NCI-H1105 treated with DMSO at 0.1 percent for 48 hours (cell line): ENCODE measurements at regions not wholly inside any gene's neighbourhood (a gene's known extent, or its start where the extent isn't known, plus 50 kb on each side); places are given as distances from the start of the nearest gene placed in this dataset.
"Not testable (repeated sequence)": the region's sequence is repeated elsewhere in the genome, so short reads cannot be mapped to it uniquely, and the experiment has no call there.

Source experiments
- DNase-seq: peaks from one replicate; lab custom pipeline; 2025; lab: John Stamatoyannopoulos, UW

DNA sequence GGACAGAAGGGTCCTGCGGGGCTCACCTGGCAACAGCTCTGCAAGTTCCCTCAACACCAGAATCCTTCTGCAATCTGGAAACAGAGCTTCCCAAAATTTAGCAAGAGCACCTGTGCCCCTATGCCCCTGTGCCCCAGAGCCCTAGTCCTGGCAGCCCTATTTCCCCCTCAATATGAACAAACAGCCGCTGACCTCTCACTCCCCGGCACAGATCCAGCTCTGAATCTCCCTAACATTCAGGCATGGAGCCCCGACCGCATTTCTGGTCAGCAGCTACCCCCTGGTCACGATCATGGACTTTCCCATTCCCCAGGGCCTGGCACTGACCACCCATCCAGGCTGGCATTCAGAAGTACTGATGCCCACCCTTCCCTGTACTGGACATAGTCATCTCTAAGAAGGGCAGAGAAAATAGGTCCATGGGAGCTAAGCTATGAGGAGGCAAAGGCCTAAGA lies 110.8 kb upstream of the SMURF2 start:
- DNase-seq, result no peak

DNA sequence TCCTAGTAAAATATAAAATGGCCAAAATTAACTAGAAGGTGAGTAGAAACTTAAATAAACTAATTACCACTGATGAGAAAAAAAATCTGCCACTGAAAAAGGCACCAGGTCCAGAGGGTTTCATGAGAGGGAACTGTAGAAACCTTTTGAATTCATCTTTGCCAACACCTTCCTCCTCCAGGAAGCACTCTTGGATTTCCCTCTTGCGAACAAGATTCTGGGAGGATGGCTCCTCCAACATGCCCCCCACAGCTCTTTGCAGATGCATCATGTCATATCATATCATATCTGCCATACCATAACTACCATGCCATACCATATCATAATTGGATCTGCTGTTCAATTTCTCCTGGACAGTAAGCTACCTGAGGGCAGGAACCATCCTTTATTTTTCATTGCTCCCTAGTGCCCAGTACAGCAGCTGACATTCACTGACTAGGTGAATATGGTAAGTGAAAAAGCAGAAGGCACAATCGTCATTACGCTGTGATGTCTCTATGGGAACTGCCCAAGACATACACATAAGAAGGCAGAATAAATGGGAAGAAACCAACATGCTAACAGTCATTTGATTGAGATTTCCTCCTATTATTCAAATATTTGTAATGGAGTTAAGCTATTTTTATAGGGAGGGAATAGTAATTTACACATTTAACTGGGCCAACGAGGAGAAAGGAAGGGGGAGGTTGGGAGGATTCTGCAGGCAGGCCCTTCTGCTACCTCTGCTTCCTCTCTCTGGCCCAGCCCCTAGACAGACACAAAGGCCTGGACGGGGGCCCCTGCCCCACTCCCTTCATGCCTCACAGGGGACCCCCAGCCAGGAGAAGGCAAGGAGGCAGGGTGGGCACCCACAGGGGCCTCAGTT lies 110.1 kb upstream of the SMURF2 start:
- DNase-seq, result no peak

DNA sequence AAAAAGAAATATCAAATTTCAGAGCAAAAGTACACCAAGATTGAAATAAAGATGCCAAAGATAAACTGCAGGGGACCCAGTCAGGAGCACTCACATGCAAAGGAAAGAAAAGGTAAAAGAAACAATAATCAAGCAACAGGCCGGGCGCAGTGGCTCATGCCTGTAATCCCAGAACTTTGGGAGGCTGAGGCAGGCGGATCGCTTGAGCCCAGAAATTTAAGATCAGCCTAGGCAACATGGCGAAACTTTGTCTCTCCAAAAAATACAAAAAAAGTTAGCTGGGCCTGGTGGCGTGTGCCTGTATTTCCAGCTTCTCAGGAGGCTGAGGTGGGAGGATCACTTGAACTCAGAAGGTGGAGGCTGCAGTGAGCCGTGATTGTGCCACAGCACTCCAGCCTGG lies 107.6 kb upstream of the SMURF2 start:
- DNase-seq, result no peak

DNA sequence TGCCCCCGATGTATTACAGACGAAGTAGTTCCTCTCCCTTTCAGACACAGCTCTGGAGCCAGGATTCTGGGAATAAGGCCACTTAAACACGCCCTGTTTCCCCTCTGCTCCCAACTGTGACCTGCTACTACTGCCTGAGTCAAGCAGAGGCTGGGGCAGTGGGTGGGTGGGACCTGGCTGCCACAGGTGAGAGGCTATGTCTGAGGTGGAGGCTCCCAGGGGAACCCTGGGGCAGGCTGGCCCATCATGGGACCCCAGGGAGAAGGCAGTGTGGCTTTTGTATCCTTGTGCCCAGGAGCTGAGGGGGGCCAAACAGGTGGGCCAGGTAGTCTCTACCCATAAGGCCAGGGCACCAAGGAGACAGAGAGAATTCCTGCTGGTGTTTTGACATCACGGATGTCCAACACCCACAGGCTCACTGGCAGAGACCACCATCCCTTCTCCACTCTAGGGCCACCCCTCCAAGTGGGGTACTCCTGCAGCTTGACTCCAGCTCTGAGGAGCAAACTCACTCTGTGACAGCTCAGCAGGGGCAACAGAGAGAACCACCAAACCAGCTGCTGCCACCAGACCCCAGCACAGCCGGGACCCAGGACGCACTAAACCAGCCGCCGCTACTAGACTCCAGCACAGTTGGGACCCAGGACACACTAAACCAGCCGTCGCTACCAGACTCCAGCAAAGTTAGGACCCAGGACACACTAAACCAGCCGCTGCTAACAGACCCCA lies 105.3 kb upstream of the SMURF2 start:
- no peak for DNase-seq

DNA sequence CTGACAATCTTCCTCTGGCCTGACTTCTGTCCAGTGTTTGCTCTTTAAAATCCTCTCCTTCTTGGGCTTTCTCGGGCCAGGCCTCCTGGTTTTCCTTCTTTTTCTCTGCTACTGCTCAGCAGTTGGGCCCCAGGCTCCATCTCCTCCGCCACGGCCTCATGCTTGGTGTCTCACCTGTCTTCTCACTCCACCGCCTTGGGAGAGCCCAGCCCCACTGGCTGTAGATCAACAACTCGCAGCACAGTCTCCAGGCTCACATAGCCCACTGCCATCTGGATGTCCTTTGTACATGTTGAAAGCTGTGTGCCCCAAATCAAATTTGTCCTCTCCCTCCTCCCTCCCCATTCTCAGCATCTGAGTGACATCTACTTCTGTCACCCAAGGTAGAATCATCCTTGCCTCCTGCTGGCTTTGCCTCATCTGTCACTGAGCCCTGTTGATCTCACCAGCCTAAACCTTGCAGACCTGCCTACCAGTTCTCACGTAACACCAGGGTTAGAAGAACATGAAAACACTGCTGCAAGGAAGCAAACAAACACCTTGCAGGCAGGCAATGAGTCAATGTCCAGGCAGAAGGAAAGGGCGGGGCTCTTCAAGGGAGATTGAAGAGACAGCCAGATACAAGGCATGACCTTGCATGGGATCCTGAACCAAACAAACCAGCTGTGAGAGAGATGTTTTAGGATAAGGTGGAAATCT lies 103.2 kb upstream of the SMURF2 start:
- no peak for DNase-seq

GRCh38 chr17:64750891-64751677 lies 89.0 kb upstream of the SMURF2 start:
- no peak for DNase-seq

GRCh38 chr17:64750478-64750877 lies 88.4 kb upstream of the SMURF2 start:
- DNase-seq, result no peak

- no peak for DNase-seq
These were observed 87.2 kb upstream of the SMURF2 start for GRCh38 chr17:64749306-64749705.

- DNase-seq, result no peak
These were observed 85.9 kb upstream of the SMURF2 start for GRCh38 chr17:64747938-64748540.

GRCh38 chr17:64742326-64742725 lies 80.2 kb upstream of the SMURF2 start:
- no peak for DNase-seq

DNA sequence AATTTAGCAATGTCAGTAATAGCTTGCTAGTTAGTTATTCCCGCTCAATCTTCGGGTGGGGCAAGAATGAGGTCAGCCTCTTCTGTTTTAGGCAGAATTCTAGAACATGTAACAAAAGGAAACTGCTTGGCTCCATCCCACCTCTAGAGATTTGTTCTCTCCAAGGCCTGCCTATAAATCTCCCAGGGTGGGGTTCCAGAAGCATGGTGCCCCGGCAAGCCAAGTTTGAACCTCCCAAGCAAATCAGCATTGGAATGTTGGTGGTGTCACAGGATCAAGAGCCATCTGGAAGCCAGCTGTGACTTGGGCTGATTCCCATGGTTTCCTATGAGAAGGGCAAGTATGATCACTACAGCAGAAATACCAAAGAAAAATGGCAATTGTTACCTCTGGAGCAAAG lies 79.8 kb upstream of the SMURF2 start:
- DNase-seq, result not testable (repeated sequence)

DNA sequence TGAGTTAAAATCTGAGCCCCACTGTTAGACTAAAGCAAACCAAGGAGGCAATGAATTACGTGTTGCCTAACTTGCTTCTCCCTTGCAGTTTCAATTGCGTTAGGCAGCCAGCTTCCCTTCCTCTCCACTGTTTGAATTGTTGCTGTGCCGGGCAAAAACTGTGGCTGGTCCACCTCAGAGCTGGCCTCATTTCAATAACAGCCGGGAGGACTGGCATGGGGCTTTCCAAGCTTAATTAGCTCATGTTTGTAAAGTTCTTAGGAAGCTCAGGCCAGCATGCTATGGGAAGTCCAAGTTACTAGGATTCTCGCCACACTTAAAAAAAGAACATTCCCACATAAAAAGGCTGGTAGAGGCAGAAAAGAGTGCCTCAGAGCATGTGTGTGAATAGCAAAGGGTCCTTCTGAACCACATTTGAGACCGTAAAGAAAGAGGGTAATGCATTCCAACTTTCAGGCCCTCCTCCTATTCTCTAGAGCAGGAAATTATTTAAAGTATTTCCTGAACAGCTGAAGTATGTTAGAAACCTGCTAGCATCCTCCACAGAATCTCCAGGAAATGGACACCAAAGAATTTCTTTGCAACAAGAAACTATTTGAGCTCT lies 79.0 kb upstream of the SMURF2 start:
- no peak for DNase-seq

- no peak for DNase-seq
These were observed 77.4 kb upstream of the SMURF2 start for GRCh38 chr17:64739316-64740058.

DNA sequence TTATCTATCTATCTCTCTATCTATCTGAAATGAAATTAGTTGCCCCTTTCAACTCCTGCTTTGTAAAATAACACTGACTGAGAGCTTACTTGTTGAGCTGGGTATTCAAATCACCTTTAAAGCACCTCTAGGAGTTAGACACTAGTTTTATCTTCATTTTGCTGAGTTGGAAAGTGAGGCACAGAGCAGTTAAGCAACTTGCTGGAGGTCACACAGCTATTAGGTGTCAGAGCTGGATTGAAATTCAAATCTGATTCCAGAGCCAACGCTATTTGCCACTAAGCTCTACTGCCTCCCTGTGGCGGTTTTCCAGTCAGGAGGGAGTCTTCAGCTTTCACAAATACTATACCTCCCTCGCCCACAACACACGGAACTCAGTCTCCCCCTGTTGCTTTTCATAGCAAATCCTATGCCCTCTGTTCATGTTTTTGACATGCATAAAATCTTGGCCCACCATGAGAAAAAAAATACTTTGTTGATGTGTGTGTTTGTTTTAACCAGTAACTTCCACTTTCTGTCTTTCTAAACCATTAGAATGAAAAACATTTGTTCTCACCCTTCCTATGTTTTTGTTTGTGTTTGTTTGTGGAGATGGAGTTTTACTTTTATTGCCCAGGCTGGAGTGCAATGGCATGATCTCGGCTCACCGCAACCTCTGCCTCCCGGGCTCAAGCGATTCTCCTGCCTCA lies 74.8 kb upstream of the SMURF2 start:
- DNase-seq, result no peak

DNA sequence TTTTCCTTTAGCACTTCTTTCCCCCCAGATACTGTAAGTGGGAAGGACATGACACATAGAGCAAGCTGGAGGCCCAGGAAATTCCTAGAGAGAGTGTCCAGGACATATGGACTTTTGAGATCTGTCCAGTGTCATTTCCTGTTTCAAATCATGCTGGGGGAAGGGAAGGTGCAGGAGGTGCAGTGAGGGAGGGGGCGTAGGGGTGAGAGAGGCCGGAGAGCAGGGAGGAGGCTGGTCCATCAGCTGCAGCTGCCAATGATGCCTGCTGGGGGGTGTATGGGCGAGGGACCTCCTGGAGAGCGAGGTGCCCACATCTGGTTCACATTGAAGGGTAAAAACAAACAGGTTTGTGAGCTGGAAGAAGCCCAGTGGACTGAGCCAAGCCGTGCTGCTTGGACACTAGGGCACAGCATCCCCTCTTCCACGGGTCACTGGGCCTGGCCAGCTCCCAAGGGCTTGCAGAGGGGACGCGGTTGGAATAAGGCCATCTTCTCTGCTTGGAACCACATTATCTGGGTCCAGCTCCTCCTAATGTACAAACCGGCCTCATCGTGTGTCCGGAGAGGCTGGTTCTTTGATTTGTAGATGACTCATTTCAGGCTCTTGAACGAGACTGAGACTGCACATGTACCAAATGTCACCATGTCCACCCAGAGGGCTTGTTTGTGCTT lies 70.4 kb upstream of the SMURF2 start:
- no peak for DNase-seq

GRCh38 chr17:64730023-64730422 lies 67.9 kb upstream of the SMURF2 start:
- not testable (repeated sequence) for DNase-seq

DNA sequence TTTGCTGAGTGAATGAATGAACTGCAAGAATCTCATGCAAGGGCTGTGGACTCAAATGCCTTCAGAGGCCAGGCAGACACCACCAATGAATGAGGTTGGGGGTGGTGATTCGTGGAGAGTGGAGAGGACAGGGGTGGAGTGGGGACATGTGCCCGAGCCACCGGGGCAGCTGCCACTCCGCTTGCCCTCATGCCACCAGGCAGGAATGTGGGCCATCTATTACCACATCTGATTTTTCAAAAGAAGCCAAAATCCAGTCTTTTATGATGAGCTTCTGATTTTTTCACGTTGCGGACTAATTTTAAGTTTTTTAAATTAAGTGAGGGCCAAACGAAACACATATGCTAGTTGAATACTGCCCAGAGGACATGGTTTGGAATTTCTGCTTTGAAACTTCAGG lies 67.1 kb upstream of the SMURF2 start:
- no peak for DNase-seq

DNA sequence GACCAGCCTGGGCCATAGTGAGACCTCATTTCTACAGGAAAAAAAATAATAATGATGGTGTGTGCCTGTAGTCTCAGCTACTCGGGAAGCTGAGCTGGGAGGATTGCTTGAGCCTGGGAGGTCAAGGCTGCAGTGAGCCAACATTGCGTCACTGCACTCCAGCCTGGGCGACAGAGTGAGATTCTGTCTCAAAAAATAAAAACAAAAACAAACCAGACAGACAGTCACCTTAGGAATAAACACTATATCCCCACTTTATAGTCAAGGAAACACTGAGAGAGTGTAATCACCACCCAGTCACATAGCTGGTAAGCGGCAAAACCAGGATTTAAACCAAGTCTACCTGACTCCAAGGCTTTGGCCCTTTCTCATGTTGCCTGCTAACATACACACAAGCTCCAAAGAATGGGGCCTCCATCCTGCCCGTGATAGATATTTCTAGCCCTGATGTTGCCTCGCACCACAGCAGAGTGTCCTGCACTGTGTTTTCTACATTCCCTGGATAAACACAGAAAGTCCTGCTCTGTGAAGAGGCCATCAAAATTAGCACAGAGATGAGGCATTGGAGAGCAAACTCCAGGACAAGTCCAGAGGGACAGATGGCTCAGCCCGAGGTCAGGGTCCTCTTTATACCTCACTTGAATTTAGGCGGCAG lies 66.1 kb upstream of the SMURF2 start:
- DNase-seq, result no peak

GRCh38 chr17:64726025-64726424 lies 63.9 kb upstream of the SMURF2 start:
- not testable (repeated sequence) for DNase-seq
